Skin of body (tissue), 1 donor: ENCODE measurements at regions not wholly inside any gene's neighbourhood (a gene's known extent, or its start where the extent isn't known, plus 50 kb on each side); places are given as distances from the start of the nearest gene placed in this dataset.

ENCODE experiments used
- DNase-seq: peaks from one replicate; lab custom pipeline; 2025; lab: John Stamatoyannopoulos, UW

DNA sequence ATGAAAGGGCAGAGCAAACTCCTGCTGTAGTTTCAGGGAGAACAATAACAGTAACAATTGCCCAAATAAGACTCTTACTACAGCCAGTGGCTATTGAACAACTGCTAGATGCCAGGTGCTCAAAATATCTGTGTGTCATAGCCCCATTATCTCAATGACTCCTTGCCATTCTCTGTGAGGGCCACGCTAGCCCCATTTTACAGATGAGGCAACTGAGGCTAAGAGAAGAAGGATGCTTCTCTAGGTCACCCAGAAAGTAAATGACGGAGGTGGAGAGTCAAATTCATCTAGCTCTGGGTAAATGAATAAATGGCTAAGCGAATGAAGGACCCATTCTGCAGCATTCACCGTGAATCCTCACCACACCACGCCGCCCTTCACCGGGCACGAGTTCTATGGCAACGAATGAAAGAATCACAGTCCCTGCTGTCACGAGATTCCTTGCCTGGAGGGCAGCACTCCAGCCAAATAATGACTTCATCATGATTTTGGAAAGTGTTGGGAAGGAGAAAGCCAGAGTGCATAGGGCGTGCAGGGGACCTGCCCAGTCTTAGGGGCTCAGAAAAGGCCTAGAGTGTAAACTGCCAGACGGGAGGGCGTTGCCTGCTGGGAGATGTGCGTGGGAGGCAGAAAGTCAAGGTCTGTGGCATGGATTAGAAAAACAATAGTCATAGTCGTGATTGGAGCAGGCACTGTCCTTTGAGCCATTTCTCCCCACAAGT is 147.2 kb downstream of the C9orf50 start:
- DNase-seq: peak; percentile 40

DNA sequence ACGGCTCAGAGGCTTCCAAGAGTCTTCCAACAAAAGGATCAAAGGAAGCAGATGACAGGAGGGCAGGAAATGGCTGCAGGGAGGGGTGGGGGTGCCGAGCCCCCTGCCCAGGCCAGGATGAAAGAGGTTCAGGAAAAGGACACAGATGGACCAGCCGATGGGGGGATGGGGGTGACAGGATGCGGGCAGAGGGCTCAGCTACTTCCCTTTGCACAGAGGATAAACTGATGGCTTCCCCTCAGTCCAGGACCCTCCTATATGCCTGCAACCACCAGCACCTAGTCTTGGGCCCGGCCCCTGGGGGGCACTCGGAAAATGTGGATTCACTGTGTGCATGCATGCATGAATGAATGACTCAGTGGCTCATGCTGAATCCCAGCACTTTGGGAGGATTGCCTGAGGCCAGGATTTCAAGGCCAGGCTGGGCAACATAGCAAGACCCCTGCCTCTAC is 148.2 kb downstream of the C9orf50 start:
- DNase-seq: no peak

DNA sequence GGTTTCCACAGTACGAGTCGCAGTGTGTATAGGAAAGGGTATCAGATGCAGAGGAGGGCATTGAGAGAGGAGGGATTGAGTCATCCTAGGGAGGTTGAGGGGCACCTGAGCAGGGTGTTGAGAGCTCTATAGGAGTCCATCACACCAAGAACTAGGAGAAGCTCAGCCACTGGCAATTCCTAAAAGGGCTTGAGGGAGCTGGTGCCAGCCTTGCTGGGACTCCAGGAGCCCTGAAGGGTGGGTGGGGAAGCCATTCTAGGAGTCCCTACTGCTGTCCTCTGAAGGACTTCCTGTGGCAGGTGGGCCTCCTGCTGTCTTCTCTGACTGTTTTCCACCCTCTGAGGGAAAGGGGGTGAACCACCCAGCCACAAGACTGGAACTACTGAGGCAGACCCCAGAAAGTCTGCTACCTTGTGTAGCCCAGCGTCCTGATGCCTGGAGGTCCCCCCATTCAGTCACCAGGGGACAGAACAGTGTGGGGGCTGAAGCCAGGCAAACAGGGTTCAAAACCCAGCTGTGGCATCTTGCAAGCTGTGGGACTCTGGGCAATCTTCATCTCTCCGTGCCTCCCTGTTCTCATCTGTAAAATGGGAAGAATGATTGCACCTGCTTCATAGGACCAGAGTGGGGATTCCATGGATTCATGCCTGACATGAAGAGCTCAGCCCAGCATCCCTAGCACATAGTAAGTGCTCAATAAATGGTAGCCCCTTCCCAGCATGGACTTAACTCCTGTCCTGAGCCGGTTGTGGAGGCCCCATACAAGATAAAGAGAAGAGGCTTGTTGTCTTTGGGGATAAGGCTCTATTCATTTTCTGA is 149.5 kb downstream of the C9orf50 start:
- DNase-seq: no peak

DNA sequence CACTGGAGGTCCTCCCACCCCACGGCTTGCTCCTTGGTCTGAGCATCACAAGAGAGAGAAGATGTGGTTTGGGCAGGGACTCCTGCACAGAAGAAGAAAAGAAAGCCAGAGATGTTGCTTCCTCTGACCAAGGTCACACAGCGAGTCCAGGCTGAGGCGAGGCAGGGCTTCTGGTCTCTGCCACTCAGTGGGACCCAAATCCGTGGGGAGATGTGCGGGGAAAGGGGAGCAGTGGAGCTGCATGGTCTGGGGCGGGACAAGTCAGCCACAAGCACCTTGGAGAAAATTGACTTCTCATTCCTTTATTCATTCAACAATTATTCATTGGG is 150.9 kb downstream of the C9orf50 start:
- no peak for DNase-seq

DNA sequence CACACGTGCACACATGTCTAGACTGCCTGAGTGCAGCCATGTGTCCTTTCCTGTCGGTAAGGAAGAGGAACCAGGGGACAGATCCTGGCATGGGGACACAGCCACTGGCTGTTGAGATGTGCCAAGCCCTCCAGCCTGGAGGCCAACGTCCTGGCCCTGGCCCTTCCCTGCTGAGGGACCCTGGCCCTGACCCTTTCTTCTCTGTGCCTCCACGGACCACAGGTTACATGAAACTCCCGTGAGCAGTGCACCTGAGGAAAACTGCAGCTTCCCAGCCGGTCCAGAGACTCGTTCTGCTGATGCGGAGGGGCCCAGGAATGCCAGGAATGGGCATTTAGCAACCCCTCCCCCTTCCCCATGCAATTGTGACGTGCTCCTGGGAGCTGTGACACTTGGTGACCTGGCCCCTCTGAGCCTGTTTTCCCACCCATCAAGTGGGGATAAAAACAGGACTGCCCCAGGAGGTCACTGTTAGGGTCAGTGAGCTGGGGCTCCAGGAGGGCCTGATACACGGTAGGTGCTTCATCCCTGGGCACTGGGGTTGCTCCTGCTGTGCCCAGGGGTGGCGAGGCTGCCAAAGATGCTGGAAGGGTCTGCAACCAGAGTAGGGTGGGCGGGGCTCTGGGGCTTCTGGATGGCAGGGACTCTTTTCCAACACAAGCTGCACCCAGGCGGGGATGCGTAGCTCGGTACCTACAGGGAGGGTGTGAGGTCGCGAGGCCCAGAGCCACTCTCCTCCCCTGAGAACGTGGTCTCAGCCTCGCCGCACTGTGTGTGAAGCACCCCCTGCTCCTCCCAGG is 151.5 kb downstream of the C9orf50 start:
- no peak for DNase-seq

DNA sequence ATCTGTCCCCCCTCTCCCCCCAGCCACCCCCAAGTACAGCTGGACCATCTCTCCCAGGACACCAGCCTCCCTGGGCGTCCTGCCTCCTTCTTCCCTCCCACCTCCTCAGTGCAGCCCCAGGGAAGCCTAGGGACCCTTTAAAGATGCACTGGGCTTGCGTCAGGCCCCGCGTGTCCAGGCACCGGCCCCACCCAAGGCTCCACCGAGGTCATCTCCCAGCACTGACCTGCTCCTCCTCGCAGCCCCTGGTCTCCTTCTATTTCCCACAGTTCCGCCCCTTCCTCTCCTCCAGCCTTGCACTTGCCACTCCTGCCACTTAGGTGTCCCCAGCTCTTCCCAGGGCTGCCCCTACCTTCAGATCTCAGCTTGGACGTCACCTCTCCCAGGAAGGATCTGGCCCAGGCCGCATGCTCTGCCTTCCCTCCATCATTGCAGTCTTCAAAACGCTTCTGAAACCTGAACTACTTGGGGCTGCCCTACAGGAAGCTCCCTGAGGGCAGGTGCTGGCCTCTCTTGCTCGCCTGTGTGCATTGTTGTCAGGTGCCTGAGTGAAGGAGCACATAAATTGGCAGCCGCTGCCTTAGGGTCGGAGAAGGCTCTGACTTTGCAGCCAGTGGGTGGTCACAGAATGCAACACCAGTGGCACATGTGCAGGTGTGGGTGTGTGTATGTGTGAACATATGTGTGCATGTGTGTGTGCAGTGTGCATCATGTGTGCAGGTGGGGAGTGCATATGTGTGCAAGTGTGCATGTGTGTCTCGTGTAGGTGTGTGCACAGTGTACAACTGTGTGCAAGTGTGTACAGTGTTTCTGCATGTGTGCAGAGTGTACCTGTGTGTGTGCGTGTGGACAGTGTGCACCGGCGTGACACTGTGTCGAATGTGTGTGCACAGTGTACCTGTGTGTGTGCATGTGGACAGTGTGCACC is 152.9 kb downstream of the C9orf50 start:
- no peak for DNase-seq

DNA sequence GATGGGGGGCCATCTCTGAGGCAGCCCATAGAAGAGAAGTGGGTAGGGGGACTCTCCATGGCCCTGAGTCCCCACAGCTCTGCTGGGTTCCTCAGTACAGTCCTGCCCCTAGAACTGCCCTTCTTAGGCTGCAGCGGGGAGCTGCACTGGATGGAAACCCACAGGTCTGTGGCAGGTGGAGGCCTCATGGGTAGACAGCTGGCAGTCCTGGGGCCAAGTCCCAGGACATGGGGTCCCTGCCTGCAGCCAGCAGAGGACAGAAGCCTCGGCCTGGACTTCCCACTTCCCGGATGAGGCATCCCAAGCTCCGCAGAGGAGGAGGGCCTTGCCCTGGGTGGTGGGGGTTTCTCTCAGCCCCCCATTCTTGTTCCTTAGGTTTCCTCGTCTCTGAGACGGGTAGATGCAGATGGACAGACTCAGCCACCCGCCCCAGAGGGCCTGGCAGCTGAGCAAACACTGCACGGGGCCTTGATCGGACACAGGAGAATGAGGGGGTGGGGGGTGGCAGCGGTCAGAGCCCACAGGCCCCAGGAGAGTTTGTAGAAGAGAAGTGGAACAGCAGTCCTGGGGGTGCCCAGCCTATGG is 153.8 kb downstream of the C9orf50 start:
- no peak for DNase-seq

DNA sequence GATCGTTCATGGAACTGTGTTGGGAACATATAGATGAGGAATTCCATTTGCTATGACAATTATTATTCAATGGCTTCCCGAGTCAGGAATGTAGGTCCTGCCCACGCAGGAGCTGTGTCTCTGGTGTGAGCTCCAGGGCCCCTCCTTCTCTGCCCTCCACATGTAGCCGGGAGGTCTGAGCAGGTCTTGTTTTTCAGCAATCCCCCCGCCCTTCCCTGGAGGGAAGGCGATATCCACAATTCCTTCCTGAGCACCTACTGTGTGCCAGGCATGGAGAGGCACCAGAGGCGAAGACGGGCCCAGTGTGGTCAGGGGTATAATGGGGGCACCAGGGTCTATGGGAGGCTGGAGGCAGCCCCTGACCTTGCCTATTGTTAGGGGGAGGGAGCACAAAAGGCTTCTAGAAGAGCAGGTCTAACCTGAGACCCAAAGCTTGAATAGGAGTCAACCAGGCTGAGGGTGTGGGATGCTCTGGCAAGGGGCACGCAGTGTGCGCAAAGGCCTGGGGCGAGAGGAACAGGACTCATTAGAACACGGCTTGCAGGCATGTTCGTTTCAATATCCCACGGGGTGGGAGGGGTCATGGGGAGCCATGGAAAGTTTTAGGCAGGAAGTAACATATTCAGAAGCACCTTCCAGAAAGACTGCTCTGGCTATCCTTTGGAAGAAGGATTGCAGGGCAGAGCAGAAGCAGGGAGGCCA is 154.9 kb downstream of the C9orf50 start:
- no peak for DNase-seq

DNA sequence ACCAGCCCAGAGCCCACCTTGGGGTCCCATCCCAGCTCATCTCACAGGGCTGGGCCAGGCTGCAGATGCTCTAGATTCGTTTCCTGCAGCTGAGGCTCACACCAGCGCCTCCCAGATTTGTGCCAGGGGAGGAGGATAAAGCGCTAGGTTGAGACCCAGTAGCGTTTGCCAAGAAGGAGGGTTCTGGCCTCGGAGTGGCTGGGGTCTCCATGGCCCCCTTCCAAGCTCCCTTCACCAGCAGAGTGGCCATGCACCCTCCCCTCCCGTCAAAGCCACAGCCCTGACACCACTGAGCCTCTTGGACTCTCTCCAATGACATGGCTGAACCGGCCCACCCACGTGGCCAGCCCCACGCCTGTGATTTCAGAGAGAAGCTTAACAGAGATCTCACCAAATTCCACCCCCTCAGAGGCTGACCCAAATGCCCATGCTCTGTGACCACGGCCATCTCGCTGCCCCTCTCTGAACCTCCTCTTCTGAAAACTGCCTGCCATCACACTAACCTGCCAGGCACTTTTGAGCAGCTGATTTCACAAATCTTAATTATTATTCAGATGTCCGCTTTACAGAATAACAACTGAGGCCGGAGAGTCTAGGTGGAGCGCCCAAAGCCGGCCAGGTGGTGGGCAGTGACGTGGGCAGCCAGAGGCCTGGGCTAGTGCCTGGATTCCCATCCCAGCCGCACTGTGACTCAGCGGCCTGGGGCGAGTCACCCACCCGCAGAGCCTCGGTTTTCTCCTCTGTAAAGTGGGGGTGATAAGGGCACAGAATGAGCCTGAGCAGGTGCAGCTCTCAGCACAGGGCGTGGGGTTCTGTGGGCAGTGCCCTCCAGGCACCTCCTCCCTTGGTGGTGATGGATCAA is 155.7 kb downstream of the C9orf50 start:
- DNase-seq: no peak

DNA sequence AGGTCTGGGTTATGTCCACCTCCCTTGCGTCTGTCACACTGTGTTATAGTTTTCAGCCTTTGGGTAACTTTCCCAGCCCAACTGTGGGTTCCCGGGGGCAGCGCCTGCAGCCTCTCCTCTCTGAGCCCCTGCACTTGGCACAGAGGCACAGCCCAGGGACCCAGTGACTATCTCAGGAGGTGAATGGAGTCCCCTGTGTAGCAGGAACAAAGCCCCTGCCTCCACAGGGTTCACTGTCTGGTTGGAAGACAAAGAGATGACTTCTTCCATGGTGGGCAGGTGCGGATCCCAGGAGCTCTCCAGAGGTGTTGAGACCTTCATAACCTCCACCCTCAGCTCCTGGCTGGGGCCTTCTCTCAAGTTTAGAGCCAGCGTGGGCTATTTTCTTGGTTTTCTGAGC is 156.9 kb downstream of the C9orf50 start:
- no peak for DNase-seq

DNA sequence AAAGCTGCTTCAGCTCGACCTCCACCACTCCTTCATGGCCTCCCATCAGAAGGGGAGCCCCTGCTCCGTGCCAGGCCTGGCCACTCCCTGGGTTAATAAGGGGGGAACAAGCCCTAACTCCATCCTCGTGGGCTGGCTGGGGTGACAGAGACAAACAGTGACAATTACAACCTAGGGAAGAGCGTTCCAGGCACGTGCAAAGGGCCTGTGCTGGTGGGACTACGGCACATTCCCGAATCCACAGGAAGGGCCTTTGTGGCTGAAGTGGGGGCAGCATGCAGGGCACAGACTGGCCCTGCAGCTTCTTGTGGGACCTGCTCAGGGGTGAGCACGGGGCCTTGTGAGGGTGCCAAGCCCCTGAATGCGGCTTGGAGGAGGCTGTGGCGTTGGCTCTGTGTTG is 157.4 kb downstream of the C9orf50 start:
- DNase-seq: no peak

DNA sequence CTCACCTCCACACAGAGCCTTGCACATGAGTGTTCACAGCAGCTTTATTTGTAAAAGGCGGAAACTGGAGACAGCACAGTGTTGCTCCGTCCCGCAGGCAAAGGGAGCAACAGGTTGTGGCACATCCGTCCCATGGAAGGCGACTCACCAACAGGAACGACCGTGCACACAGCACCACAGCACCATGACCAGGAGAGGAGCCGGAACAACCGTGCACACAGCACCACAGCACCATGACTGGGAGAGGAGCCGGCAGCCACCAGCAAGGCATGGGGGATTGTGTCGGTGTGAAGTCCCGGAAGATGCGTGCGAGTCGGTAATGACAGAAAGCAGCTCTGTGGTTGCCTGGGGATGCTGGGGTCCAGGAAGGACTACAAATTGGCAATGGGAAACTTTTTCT is 158.5 kb downstream of the C9orf50 start:
- DNase-seq: no peak

DNA sequence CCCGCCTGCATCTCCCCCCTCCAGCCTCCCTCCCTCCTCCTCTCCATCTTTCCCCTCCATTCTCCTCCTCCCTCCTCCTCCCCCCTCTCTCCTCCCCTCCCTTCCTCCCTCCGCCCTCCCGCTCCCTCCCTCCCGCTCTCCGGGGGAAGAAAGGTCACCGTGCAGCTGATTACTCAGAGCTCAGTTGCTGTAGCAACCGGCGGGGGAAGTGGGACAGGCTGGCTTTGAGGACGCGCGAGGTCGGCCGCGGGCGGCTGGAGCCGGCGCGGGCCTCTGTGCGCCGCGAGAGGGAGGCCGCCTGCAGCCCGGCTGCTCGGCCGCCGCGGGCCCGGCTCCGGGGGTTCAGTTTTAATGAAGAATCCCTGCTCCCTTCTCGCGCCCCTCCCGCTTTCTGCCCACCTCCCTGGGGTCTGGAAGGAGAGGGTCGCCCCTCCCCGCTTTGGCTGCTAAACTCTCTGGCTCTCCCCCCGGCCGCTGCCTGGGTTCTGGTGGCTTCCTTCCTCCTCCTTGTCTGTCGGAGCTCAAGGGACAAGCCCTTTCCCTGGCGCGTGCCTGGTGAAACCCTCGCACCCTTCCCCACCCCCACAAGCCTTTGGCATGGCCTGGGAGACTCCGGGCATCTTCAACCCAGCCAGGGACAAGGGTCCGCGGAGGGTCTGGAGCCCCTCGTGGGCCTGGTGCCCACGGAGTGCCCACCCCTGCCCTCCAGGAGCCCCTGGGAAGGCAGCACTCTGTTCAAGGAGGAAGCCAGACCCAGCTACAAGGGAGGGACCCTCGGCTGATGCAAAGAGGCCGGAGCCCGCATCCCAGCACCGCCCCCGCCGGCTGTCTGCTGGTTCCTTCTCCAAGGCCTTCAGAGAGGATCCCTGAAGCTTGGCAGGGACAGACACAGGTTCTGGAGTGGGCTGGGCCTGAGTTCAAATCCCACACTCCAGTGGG is 160.3 kb downstream of the C9orf50 start:
- peak; percentile 98 for DNase-seq

DNA sequence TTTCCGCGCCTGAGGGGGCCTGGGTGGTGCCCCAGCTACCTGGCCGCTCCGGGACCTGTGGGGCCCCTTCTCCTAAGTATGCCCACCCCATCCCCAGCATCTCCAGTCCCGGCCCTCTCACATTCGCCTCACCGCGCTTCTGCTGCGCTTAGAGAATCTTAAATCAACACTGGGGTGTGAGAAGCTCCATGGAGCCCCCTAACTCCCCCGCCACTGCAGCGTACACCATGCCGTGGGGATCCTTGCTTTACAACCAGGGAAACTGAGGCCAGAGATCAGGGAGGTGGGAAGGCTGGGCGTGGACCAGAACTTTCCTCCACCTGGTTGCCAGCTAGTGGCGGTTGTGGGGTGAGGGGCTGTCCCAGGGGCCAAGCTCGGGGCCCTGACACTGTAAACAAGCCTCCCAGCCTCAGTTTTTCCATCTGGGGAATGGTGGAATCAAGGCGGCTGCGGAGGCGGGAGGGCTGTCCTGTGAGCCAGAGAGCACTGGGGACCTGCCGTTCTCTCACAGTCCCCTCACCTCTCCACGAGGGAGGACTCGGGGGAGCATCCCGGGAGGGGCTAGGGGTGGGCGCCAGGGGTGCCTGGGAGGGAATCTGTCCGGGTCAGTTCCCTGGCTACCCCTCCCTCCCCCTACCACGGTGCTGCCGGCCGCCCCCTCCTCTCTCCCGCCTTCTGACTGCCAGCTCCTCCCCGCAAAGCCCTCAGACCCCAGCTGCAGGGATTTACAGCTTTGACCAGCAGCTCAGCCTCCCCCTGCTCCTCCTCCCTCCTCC is 161.2 kb downstream of the C9orf50 start:
- no peak for DNase-seq

DNA sequence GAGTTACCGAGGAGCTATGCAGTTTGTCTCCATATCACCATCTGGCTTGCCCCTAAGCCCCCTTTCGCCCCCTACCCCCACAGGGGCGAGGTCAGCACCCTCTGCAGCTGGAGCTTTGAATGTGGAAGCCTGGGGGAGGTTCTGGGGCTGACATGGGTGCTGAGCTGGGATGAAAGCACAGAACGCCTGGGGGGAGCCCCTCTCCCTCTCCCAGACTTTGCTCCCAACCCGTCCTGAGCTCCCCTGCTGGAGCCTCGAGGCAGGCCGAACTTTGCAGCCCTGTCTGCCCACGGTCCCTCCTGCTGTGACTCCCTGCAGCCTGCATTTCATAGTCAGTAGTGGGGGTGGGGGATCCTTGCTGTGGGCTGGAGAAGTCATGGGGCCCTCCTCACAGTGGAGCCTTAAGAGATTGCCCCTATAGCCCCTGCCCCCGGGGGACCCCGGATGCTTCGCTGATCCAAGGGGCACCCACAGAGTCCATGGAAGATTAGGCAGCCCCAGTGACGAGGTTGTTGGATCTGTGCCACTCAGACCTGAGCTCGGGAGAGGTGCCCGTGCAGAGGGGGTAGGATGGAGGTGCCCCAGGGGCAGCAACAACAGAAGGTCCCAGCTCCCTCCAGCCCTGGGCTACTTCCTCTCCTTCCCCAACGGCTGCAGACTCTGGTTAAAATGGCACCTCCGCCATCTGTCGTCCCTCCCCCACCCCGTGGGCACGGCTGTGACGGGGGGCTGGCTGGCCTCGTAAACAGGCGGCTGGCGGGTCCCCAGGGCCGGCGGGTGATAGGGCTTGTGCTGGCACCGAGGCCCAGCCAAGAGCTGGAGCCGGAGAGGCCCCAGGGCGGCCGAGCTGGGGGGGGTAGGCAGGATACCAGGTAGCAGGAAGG is 162.0 kb downstream of the C9orf50 start:
- DNase-seq: no peak

DNA sequence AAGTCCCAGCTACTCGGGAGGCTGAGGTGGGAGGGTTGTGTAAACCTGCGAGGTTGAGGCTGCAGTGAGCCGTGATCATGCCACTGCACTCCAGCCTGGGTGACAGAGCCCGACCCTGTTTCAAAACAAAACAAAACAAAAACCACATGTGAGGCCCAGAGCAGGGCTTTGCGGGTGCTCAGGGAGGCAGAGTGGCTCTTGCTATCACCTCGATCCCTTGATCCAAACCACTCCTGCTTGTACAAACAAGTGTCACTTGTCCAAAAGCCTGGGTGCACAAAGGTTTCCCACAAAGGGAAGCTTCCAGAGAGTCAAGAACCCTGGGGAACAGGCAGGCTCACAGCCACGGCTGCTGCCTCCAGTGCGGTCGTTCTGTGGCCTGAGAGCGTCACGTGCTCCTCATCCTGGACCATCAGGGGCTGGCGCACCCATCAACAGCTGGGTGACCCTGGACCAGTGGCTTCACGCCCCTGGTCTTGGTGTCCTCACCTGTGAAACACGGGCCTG is 162.7 kb downstream of the C9orf50 start:
- DNase-seq: no peak
